ENCODE measurements at regions not wholly inside any gene's neighbourhood (a gene's known extent, or its start where the extent isn't known, plus 50 kb on each side); places are given as distances from the start of the nearest gene placed in this dataset.

GRCh38 chr2:145304501-145304900 is 784.6 kb upstream of the ZEB2 start:
- in situ Hi-C loops (cut with HindIII; ENCODE audit: low pct_ligation_motif_present, low sequenced_read_pairs): no loop called here
- Histone ChIP-seq H3K4me3 (ENCODE audit: low read depth, low read length) (no peak overlapping the region), H3K36me3 (replicated peaks) (no peaks in the 10 kb centered on the region), H3K27ac (no peak overlapping the region), H3K27me3 (replicated peaks) (no peaks in the 10 kb centered on the region)
- no peak for TF ChIP-seq CTCF (IDR thresholded peaks at IDR 0.05; ENCODE audit: low read depth, low read length, missing control alignments)
- no peak for DNase-seq

GRCh38 chr2:145303536-145303935 is 783.6 kb upstream of the ZEB2 start:
- Histone ChIP-seq H3K36me3 (replicated peaks) (no peaks in the 10 kb centered on the region), H3K4me3 (ENCODE audit: low read depth, low read length) (no peak overlapping the region), H3K27me3 (replicated peaks) (no peaks in the 10 kb centered on the region), H3K27ac (no peak overlapping the region)
- TF ChIP-seq CTCF (IDR thresholded peaks at IDR 0.05; ENCODE audit: low read depth, low read length, missing control alignments): no peak
- DNase-seq: no peak
- in situ Hi-C loops (cut with HindIII; ENCODE audit: low pct_ligation_motif_present, low sequenced_read_pairs): no loop called here

- in situ Hi-C loops (cut with HindIII; ENCODE audit: low pct_ligation_motif_present, low sequenced_read_pairs): no loop called here
- Histone ChIP-seq H3K27ac (no peak overlapping the region), H3K27me3 (replicated peaks) (no peaks in the 10 kb centered on the region), H3K4me3 (ENCODE audit: low read depth, low read length) (no peak overlapping the region), H3K36me3 (replicated peaks) (no peaks in the 10 kb centered on the region)
- DNase-seq: no peak
- no peak for TF ChIP-seq CTCF (IDR thresholded peaks at IDR 0.05; ENCODE audit: low read depth, low read length, missing control alignments)
Observed at GRCh38 chr2:145302886-145303285, 783.0 kb upstream of the ZEB2 start.

- no peak for TF ChIP-seq CTCF (IDR thresholded peaks at IDR 0.05; ENCODE audit: low read depth, low read length, missing control alignments)
- H3K36me3 ChIP-seq (replicated peaks): no peaks in the 10 kb centered on the region
- in situ Hi-C loops (cut with HindIII; ENCODE audit: low pct_ligation_motif_present, low sequenced_read_pairs): no loop called here
- H3K27ac ChIP-seq: no peak overlapping the region
- no peaks in the 10 kb centered on the region for H3K27me3 ChIP-seq (replicated peaks)
- H3K4me3 ChIP-seq (ENCODE audit: low read depth, low read length): no peak overlapping the region
- no peak for DNase-seq
Observed at GRCh38 chr2:145302451-145302850, 782.5 kb upstream of the ZEB2 start.

GRCh38 chr2:145299368-145299767 is 779.4 kb upstream of the ZEB2 start:
- in situ Hi-C loops (cut with HindIII; ENCODE audit: low pct_ligation_motif_present, low sequenced_read_pairs): no loop called here

More at GRCh38 chr2:145299368-145299767, 779.4 kb upstream of the ZEB2 start:
- Histone ChIP-seq H3K4me3 (ENCODE audit: low read depth, low read length) (no peak overlapping the region), H3K27ac (no peak overlapping the region), H3K27me3 (replicated peaks) (no peaks in the 10 kb centered on the region), H3K36me3 (replicated peaks) (no peaks in the 10 kb centered on the region)
- DNase-seq: no peak
- no peak for TF ChIP-seq CTCF (IDR thresholded peaks at IDR 0.05; ENCODE audit: low read depth, low read length, missing control alignments)
